Bronchial epithelial cell (primary cell): ENCODE measurements at regions not wholly inside any gene's neighbourhood (a gene's known extent, or its start where the extent isn't known, plus 50 kb on each side); places are given as distances from the start of the nearest gene placed in this dataset.

Experiments
- DNase-seq: peaks from one replicate; pipeline ENCODE4 v3.0.0-alpha.2; 2010; ENCODE audit warnings: low read depth
- FAIRE-seq: peaks from 2 replicates; lab custom pipeline; 2011; peaks lifted over from hg19 to GRCh38; lab: Jason Lieb, UNC
- H3K27me3 ChIP-seq: 2 replicates; pipeline ENCODE4 v1.5.1; 2011; ENCODE audit warnings: low read length; ENCODE audit not compliant: control insufficient read depth, insufficient read depth
- H3K36me3 ChIP-seq: 2 replicates; pipeline ENCODE4 v1.5.1; 2011; ENCODE audit warnings: low read length; ENCODE audit not compliant: control insufficient read depth, insufficient read depth
- H3K4me3 ChIP-seq: 2 replicates; pipeline ENCODE4 v1.5.1; 2011; ENCODE audit warnings: mild to moderate bottlenecking, low read depth, low read length, control low read depth
- CTCF ChIP-seq: IDR thresholded peaks from 2 replicates; pipeline ENCODE4 v1.5.1; 2011; ENCODE audit warnings: mild to moderate bottlenecking, moderate library complexity, low read length, control low read depth, inconsistent platforms; ENCODE audit not compliant: insufficient read depth, severe bottlenecking

GRCh38 chr16:51045794-51046193 lies 105.3 kb downstream of the SALL1 start:
- TF ChIP-seq CTCF, result no peak
- H3K4me3 ChIP-seq, result no peak overlapping the region
- H3K27me3 ChIP-seq, result no peaks in the 10 kb centered on the region
- FAIRE-seq, result no peak
- H3K36me3 ChIP-seq, result no peaks in the 10 kb centered on the region
- no peak for DNase-seq

- FAIRE-seq (no peak), DNase-seq (no peak)
- Histone ChIP-seq H3K36me3 (no peaks in the 10 kb centered on the region), H3K4me3 (no peak overlapping the region), H3K27me3 (no peaks in the 10 kb centered on the region)
- no peak for TF ChIP-seq CTCF
These were observed 105.9 kb downstream of the SALL1 start for GRCh38 chr16:51045186-51045585.

- Histone ChIP-seq H3K36me3 (no peaks in the 10 kb centered on the region), H3K27me3 (no peaks in the 10 kb centered on the region), H3K4me3 (no peak overlapping the region)
- no peak for FAIRE-seq
- TF ChIP-seq CTCF, result no peak
- no peak for DNase-seq
These were observed 109.5 kb downstream of the SALL1 start for GRCh38 chr16:51041546-51041945.

GRCh38 chr16:51040637-51041036 lies 110.4 kb downstream of the SALL1 start:
- no peak for TF ChIP-seq CTCF
- Histone ChIP-seq H3K4me3 (no peak overlapping the region), H3K27me3 (no peaks in the 10 kb centered on the region), H3K36me3 (no peaks in the 10 kb centered on the region)
- FAIRE-seq, result no peak
- no peak for DNase-seq

- no peak for TF ChIP-seq CTCF
- DNase-seq (no peak), FAIRE-seq (no peak)
- Histone ChIP-seq H3K4me3 (no peak overlapping the region), H3K27me3 (no peaks in the 10 kb centered on the region), H3K36me3 (no peaks in the 10 kb centered on the region)
These were observed 111.3 kb downstream of the SALL1 start for GRCh38 chr16:51039638-51040331.

- Histone ChIP-seq H3K36me3 (no peaks in the 10 kb centered on the region), H3K4me3 (no peak overlapping the region), H3K27me3 (no peaks in the 10 kb centered on the region)
- DNase-seq (no peak), FAIRE-seq (no peak)
- TF ChIP-seq CTCF, result no peak
These were observed 115.4 kb downstream of the SALL1 start for GRCh38 chr16:51035711-51036110.
